DMS53 (cell line): ENCODE measurements at regions not wholly inside any gene's neighbourhood (a gene's known extent, or its start where the extent isn't known, plus 50 kb on each side); places are given as distances from the start of the nearest gene placed in this dataset.
A peak's percentile ranks its signal among the peaks of the same experiment; 100 is the strongest.
"Not testable (repeated sequence)": the region's sequence is repeated elsewhere in the genome, so short reads cannot be mapped to it uniquely, and the experiment has no call there.

Experiments
- DNase-seq: peaks from one replicate; lab custom pipeline; 2025; lab: John Stamatoyannopoulos, UW

DNA sequence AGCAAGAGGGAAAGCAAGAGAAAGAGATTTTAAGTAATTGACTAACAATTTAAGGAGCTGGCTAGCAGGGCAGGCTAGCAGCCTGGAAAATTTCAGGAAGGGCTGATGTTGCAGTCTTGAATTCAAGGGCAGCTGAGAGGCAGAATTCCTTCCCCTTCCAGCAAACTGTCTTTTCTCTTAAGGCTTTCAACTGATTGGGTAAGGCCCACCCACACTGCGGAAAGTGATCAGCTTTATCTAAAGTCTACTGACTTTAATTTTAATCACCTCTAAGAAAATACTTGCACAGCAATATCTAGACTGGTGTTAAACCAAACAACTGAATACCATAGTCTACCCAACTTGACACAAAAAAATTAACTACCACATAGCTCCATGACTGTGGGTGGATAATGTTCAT lies 303.9 kb downstream of the FZD1 start:
- DNase-seq, result no peak

DNA sequence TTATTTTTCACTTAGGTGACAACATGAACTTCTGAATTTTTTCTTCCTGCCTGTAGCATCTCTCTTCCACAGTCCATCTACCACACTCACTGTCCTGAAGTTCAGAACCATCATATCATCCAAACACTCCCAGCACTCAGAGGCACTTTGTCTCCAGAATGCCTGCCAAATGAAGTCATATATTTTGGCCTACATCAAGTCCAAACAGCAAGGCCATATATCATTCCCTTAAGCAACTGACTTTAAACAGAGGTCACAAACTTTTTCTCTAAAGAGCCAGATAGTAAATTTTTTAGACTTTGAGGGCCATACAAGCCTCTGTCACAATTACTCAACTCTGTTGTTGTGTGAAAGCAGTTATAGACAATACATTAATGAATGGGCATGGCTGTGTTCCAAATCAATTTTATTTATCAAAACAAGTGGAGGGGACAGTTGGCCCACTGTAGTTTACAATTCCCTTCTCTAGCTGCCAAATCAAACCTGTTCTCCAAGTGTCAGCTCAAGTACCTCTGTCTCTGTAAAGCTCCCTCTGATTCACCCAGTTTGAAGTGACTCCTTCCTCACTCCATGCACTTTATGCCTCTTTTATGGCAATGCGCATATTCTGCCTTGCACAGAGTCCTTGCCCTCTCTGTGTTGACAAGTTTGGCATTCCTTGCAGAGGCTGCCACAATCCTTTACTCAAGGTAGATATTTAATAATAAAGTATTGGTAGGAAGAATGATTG lies 305.7 kb downstream of the FZD1 start:
- peak; percentile 94 for DNase-seq

DNA sequence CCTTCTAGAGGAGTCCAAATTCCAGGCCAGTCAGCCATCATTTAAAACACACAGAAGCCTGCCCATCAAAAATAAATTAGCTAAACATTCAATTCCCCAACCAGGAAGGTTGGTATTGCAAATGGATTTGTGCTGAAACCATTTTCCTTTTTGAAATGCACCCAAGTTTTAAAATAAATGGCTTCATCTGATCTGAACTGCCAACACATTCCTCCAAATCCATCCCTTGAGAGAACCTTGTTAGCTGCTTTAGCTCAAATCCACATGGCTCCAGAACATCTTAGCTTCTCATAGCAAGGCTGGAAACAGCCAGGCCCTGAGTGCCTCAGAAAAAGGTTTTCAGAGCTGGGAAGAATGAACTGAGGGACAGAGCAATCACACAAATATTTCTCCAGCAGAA lies 306.3 kb downstream of the FZD1 start:
- no peak for DNase-seq

DNA sequence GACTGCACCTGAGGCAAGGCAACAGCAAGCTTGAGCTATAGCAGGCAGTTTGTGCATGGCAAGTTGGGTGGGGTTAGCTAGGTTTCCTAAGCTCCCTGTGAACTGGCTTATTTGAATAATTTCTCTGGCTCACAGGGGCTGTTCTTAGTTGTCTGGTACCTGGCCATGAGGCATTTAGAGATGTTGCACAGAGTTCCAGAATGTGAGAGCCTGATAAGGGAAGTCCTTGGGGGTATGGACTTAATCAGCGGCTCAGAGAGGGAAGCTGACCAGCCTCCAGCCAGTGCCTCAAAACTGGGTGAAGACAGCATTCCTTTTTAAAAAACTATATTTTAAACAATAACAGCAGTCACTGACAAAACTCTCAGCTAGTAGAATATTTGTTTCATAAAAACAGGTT lies 307.4 kb downstream of the FZD1 start:
- no peak for DNase-seq

DNA sequence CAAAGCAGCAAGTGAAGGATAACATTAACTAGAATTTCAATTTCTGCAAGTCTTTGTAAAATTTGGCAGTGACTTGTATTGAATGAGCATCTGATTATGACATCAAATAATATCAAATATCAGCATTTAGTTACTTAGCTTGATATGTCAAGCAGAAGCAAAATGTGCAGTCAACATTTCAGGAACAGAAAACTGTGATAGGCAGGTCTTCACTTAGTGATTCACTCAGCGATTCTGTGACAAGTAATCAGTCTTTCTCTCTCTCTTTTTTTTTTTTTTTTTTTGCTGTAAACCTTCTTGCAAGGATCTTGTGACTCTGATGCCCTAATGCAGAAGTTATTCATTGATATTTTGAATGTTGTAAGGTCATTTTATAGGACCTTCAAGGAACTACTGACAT lies 307.1 kb downstream of the MTERF1 start:
- DNase-seq, result no peak

DNA sequence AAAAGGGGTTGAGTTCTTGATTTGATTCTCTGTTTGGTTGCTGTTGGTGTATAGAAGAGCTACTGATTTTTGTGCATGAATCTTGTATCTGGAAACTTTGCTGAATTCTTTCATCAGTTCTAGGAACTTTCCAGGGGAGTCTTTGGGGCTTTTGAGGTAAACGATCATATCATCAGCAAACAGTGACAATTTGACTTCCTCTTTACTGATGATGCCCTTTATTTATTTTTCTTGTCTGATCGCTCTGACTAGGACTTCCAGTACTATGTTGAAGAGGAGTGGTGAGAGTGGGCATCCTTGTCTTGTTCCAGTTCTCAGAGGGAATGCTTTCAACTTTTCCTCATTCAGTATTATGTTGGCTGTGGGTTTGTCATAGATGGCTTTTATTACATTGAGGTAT lies 304.0 kb downstream of the MTERF1 start:
- DNase-seq, result not testable (repeated sequence)

DNA sequence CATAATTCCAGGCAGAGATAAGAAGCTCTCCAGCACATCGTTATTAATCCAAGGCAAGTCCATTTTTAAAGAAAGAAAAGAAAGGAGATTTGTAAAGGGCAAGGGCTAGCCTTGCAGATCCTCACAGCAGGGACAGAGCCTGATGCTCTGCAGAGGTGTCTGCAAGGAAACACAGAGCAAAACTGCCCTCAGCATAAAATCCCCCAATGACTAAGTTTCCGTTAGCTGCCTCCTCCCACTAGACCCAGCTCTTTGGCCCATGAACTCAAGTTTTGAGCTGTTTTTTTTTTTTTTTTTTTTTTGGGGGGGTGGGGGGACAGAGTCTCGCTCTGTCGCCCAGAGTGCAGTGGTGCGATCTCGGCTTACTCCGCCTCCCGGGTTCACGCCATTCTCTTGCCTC lies 300.7 kb downstream of the MTERF1 start:
- no peak for DNase-seq

DNA sequence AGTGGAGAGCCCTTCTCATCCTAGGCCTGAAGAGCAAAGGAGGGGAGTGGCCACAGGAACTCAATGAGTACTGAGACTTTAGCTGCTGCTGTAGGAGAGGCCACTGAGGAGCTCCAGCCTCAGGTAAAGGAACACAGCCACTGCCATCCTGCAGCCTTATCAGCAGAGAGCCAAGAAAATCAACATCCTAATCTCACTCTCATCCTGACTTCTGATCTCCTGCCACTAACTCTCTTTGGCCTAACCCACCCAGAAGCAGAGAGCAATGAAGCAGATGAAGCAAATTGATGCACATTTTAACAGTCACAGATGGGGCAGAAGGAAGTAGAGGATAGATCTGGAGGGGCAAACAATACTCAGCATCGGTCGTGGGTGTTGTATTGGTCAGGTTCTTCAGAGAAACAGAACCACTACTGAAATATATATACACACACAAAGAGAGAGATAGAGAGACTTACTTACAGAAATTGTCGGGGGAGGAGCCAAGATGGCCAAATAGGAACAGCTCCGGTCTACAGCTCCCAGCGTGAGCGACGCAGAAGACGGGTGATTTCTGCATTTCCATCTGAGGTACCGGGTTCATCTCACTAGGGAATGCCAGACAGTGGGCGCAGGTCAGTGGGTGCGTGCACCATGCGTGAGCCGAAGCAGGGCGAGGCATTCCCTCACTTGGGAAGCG lies 297.6 kb downstream of the MTERF1 start:
- peak; percentile 13 for DNase-seq

DNA sequence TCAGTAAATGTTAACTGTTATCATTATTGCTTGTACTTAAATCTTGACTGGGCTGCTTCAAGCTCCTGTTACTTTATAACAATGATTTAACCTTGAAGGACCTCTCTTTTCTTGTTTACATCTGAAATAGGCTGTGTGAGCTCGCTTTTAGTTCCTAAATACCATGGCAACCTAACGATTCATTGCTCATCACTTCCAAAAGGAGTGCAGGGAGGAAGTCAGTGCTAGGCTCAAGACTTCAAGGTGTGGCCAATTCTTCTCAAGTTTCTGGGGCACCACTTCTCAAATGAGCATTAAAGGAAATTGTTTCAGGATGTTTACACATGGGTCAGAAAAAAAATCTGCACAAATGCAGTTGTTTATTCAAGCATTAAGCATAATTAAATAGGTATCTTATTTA lies 284.2 kb downstream of the MTERF1 start:
- DNase-seq, result peak; percentile 67

DNA sequence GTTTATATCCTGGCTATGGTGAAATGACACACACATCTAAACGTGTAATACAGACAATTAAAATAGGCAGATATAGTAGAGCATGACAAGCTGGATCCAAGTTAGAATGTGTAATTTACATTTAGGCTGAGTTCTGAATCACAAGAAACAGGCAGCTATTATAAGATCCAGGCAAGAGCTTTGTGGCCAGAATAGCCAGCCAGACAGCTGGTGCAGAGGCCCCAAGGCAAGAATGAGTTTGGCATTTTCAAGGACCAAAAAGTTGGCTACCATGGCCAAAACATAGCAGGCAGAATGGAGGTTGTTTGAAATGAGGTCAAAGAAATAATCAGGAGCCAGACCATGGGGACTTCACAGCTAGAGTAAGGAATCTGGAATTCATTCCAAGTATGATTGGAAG lies 281.7 kb downstream of the MTERF1 start:
- DNase-seq, result no peak

DNA sequence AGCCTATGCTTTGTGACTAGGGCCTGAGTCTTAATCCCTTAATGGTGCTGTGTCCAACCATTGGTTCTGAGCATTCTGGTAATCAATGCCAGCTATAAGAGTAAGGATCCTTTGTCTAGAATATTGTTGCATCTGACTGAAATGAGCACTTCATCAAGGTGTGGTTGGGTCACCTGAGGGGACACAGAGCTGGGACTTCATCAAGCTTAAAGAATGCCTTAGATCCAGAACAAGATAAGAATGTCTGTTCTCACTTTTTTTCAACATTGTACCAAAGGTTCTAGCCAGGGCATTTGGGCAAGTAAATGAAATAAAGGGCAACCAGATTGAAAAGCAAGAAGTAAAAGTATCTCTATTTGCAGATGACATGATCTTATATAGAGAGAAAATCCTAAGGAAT lies 280.4 kb downstream of the MTERF1 start:
- DNase-seq, result no peak

DNA sequence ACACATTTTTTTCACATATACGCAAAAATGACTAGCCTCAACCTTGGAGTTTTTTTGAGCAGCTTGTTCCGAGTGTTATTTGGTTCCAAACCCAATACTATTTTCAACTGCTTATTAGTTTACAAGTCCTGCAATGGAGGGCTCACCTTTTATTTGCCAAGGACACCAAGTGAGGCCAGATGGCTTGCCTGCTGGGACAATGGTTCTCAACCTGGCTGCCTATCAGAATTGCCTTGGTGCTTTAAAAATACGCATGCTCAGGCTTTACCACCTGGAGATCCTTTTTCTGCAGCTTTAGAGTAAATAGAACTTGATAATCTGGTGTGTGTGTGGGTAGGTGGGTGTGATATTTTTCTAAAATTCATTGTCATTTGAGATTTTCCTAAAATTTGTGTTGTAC lies 276.8 kb downstream of the MTERF1 start:
- DNase-seq, result peak; percentile 28

DNA sequence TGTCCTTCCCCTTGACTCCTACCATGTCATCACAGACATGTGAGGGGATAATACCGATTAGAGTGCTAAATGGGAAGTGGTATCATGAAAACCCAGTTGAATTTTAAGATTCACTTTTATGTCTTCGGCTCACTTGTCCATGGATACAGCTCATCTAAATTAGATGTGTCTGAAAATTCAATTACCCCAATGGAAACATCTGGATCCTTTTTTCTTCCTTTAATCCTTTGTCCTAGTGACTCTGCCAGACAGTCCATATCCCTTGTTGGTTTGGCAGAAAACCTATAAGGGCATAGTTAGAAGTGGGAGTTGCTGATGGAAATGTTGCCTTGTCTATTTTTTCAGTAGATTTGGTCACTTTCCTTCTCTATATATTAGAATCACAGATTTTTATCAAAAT lies 271.9 kb downstream of the MTERF1 start:
- DNase-seq, result no peak

DNA sequence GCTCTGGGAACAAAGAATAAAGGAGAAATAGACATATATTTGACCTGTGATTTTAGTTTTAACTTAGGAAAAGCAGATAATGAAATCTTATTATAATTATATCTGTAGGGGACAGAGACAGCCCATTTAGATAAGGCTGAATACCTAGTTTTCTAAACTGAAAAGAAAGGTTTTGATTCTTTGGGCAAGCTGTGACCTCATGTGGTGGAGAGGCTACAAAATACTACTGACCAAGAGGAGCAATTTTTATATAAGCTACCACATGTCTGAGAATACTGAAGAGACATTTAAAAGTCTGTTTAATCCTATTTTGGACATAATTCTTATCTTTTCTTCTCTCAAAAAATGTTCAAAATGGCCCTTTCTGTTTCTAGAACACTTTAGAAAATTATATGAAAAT lies 271.0 kb downstream of the MTERF1 start:
- DNase-seq, result peak; percentile 54

DNA sequence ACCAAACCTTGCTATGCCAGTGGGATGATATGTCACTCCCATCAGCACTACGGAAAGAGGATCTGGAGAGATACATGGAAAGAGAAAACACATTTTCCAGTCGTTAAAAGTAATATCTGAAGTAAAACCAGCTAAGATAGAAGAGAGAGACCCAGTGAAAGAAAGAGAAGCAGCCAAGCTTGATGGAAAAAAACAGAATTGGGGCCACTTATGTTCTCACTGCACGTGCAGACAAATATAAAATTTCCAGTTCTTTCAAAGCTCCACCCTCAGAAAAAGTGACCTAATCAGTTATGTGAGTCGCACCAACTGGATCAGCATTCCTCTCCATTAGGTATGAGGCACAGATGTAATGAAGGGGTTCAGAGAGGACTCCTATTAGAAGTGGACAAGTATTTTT lies 266.1 kb downstream of the MTERF1 start:
- peak; percentile 24 for DNase-seq

DNA sequence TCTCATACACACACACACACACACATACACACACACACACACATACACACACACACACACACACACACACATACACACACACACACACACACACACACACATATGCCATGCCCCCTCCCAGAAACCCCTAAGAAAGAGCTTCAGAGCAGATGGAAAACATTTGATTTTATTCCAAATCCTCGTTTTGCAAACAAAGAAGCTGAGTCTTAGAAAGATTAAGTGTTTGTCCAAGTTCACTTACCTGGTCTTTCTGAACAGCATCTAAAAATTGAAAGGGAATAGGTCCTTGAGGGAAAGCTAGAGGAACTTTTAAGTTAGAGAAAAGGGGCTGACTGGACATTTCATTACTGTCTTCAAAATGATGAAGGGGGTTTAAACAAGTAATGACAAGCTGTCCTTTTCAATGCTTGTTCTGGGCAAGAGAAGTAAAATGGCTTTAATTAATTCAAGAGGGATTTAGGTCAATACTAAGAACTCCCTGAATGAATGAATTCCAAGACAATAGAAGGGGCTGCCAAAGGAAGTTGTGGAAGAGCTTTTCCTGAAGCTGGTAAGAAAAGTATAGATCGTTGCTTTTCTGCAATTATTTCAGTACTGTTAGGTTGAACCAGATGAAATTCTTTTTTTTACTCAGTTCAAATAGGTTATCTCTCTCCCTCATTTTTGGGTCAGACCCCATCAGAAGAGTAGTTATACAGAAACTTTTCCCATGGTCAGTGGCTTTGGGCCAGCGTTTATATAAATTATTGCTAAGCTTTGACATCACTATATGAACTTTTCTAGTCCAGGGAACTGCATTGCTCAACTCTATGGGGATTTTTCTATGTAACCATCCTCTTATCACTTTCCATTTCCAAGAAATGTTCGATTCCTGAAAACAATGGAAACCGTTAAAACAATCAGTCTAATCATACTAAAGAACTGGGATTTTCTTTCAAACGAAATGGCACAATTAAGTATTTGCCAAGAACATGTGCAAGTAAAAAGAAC lies 261.4 kb downstream of the MTERF1 start:
- no peak for DNase-seq

DNA sequence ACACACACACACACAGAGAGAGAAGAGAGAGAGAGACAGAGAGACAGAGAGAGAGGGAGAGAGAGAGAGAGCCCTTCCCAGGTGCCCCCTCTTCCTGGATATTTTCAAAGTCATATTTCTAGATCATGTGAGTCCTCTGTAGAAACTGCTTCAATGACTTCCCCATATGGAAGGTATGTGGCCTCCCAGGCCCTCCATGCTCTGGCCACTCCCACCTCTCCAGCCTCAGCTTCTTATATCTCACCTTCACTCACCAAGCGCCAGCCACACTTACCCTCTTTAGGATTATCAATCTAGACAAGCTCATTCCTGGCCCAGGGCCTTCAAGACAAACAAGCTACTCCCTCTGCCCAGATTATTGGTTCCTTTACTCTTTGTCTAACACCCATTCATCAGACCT lies 259.7 kb downstream of the MTERF1 start:
- peak; percentile 27 for DNase-seq

DNA sequence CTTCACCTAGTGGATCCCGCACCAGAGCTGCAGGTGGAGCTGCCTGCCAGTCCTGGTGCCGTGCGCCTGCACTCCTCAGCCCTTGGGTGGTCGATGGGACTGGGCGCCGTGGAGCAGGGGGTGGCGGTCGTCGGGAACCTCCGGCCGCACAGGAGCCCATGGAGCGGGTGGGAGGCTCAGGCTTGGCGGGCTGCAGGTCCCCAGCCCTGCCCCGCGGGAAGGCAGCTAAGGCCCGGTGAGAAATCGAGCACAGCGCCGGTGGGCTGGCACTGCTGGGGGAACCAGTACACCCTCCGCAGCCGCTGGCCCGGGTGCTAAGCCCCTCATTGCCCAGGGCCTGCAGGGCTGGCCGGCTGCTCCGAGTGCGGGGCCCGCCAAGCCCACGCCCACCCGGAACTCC lies 253.2 kb downstream of the MTERF1 start:
- DNase-seq, result not testable (repeated sequence)

DNA sequence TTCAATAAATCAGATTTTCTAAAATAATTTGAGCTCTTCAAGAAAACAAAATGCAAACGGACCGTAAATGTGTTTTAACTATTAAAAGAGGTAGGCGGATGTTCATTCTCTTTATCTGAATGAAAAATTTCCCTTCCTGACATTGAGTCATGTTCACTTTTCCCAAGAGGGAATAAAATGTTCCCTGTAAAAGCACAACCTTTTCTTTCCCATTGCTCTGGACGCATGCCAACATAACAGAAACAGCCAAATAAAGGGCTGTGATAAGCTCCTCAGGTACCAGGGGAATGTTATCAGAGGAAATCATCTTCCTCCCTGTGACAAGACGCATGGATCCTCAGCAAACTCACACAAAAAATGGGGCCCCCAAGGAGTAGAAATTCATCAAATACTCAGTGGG lies 251.8 kb downstream of the MTERF1 start:
- DNase-seq, result no peak

DNA sequence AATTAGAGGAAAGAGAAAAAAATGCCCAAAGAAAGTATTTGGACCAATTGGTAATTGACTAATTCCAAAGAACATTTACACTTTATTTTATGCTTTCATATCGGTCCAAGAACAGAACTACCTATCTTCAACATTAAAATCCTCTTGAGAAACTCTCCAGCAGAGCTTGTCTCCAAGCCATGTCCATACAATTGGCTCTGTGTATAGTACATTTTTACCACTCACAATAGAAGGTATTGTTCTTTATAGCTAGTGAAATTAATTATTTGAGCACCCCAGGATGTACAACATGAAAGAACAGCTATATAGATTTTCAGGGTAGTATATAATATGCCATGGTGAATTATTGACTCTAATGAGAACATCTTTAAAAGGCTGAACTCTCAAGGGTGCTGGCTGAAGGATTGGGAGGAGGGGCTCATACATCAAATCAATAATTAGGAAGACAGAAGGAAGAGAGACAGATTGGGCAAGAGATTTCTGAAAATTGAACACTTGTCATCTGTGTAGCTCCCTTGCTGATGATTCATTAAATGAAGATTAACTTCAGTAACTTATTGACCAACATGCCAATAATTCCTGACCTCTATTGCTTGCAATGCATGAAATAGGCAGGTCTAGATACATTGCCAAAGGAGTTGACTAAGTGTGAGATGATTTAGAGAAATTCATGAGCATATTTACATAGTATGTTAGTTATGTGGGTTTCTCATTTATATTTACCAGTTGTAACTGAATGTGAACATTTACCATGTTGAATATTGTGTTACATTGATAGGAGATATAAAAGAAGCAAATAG lies 249.7 kb downstream of the MTERF1 start:
- no peak for DNase-seq

DNA sequence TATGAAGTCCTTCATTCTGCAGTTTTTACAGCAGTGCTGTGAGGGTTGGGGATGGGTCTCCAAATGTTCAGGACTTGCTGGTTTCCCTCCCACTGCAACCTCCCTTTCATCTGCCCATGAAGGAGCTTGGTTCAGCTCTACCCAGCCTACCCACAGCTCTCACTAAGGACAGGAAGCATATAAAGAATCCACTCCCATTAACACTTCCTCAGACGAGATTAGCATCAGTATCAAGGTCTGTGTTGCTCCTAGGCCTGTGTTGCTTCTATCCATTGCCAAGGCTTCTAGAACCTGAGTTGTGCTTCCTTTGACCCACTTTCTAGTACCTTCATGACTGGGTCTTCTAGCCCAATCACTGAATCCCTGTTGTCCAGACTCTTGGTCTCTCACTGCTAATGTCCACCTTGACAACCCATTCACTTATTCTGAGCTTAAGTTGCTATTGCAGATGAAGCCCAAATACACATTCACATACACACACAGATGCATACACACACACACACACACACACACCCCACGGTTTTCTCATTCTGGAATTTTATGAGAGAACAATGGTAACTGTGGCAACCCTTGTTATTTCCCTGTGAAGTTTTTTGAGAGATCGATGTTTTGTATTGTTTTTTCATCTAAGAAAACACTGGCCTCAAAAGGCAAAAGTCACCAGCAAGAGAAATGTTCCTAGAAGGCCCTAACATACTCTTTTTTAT lies 248.1 kb downstream of the MTERF1 start:
- peak; percentile 77 for DNase-seq
